Sigmoid colon (tissue), 4 donors: ENCODE measurements at regions not wholly inside any gene's neighbourhood (a gene's known extent, or its start where the extent isn't known, plus 50 kb on each side); places are given as distances from the start of the nearest gene placed in this dataset.

Experiments used
- EP300 ChIP-seq, 4 donors: sonication (generic); formaldehyde crosslinking; IDR thresholded peaks; one replicate each; pipeline ENCODE4 v1.6.1; 2017; ENCODE audit warnings: antibody characterized with exemption in 4 of 4
- POLR2A ChIP-seq, 2 donors: fragments of 450-650 bp; IDR thresholded peaks; one replicate each; pipeline ENCODE4 v1.6.1; 2016; ENCODE audit warnings: antibody characterized with exemption in 2 of 2, mild to moderate bottlenecking in 2 of 2, moderate library complexity in 2 of 2
- POLR2AphosphoS5 ChIP-seq, 4 donors: sonication (generic); formaldehyde crosslinking; IDR thresholded peaks; one replicate each; pipeline ENCODE4 v1.6.1; 2017; ENCODE audit warnings: antibody characterized with exemption in 4 of 4
- TF ChIP-seq, protein P1 (sequence below), 4 experiments: fragments of 450-650 bp in 3 of 4; fragments of 200-600 bp in 1 of 4; IDR thresholded peaks; one replicate each; pipeline ENCODE4 v1.5.1; 2016 to 2019; ENCODE audit warnings: antibody characterized with exemption in 4 of 4, mild to moderate bottlenecking in 3 of 4, moderate library complexity in 2 of 4

DNA sequence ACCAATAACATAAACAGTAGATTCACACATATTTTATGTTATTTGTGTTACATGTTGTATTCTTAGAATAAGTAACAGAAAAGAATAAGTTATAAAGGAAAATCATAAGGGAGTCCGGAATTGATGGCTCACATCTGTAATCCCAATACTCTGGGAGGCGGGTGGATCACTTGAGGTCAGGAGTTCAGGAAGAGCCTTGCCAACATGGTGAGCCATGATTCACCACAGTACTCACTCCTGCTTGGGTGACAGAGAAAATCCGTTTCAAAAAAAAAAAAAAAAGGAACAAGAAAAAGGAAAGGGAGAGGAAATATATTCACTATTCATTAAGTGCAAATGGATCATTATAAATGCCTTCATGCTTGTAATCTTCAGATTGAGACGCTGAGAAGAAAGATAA, 533.3 kb upstream of the CDH9 start:
- TF ChIP-seq, protein P1, sequence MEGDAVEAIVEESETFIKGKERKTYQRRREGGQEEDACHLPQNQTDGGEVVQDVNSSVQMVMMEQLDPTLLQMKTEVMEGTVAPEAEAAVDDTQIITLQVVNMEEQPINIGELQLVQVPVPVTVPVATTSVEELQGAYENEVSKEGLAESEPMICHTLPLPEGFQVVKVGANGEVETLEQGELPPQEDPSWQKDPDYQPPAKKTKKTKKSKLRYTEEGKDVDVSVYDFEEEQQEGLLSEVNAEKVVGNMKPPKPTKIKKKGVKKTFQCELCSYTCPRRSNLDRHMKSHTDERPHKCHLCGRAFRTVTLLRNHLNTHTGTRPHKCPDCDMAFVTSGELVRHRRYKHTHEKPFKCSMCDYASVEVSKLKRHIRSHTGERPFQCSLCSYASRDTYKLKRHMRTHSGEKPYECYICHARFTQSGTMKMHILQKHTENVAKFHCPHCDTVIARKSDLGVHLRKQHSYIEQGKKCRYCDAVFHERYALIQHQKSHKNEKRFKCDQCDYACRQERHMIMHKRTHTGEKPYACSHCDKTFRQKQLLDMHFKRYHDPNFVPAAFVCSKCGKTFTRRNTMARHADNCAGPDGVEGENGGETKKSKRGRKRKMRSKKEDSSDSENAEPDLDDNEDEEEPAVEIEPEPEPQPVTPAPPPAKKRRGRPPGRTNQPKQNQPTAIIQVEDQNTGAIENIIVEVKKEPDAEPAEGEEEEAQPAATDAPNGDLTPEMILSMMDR (IDR thresholded peaks at IDR 0.05): no peak
- no peak for TF ChIP-seq POLR2A (IDR thresholded peaks at IDR 0.05)
- TF ChIP-seq EP300 (IDR thresholded peaks at IDR 0.05): no peak
- no peak for TF ChIP-seq POLR2AphosphoS5 (IDR thresholded peaks at IDR 0.05)
